ENCODE measurements at regions not wholly inside any gene's neighbourhood (a gene's known extent, or its start where the extent isn't known, plus 50 kb on each side); places are given as distances from the start of the nearest gene placed in this dataset.

DNA sequence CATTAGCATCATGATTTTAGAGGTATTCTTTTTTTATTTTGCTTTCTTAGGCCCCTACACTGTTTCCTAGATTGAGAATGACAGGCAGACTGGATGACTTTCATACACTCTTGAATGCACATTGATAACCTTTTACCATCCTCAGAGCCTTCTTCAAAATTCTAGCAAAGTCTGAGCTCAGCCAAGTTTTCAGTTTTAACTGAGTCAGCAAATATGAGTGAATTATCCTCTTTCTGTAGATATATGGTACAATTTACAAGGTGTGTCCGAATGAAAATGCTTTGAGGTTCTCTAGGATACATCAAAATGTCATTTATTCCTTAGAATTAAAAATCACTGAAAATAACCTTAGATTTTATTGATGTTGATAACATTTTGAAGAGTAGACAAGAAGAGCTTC lies 1038.2 kb upstream of the POU3F3 start:
- CTCF ChIA-PET = no interaction called here
- DNase-seq (ENCODE audit: low spot score) = no peak
- no peak overlapping the region for H3K27ac ChIP-seq
- POLR2A ChIA-PET (ENCODE audit: low non-redundant PET) = no interaction called here
- TF ChIP-seq CTCF (conservative IDR thresholded peaks at IDR 0.05; ENCODE audit: low read depth) = no peak

DNA sequence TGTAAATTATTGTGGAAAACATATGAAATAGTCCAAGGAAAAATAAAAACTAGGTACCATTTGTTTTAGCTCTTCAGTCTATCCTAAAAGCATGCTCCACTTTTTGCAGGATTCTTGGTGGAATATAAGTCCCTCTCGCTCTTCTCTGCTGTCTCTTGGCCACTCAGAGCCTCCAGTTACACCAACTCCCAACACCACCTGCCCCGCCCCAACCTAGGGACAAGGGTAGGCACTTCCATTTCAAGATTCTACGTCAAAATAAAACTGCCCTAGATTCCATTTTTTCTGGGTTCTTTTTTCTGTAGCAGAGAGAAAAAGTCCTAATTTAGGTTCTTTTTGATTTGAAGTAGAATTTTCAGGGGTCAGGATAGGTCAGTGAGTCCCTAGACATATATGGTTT lies 1036.2 kb upstream of the POU3F3 start:
- POLR2A ChIA-PET (ENCODE audit: low non-redundant PET) = no interaction called here
- CTCF ChIA-PET = no interaction called here
- DNase-seq (ENCODE audit: low spot score) = no peak
- H3K27ac ChIP-seq = no peak overlapping the region
- TF ChIP-seq CTCF (conservative IDR thresholded peaks at IDR 0.05; ENCODE audit: low read depth) = no peak

DNA sequence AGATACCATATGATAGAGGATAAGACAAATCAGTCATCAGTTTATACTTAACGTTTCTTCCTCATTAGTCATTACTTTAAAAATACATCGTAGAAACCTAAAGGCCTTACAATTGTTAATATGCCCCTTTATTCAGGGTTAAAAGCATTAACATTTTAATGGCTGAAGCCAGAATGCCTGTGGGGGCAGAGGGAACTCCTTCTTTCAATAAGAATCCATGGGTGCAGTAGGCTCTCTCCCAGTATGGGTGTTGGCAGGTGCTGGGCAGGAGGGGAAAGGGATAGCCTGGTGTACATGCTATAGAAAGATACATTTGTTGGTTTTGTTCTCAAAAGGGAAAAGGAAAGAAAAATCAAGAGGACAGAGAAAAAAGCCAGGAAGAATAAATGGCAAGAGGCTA lies 1035.7 kb upstream of the POU3F3 start:
- TF ChIP-seq CTCF (conservative IDR thresholded peaks at IDR 0.05; ENCODE audit: low read depth) = no peak
- no peak overlapping the region for H3K27ac ChIP-seq
- ChIA-PET CTCF (no interaction called here), POLR2A (ENCODE audit: low non-redundant PET) (no interaction called here)
- DNase-seq (ENCODE audit: low spot score) = no peak

- ChIA-PET CTCF (interaction anchor here (0.6 kb wide), 1 partner anchor 1698 kb away, joined by 7 read pairs; no protein-coding TSS in a partner anchor), POLR2A (ENCODE audit: low non-redundant PET) (no interaction called here)
- H3K27ac ChIP-seq = no peak overlapping the region
- DNase-seq (ENCODE audit: low spot score) = no peak
- TF ChIP-seq CTCF (conservative IDR thresholded peaks at IDR 0.05; ENCODE audit: low read depth) = no peak
Observed at GRCh38 chr2:103819599-103819998, 1034.3 kb upstream of the POU3F3 start.

- CTCF ChIA-PET = no interaction called here
- peak; percentile 30 for DNase-seq (ENCODE audit: low spot score)
- POLR2A ChIA-PET (ENCODE audit: low non-redundant PET) = no interaction called here
- no peak overlapping the region for H3K27ac ChIP-seq
- no peak for TF ChIP-seq CTCF (conservative IDR thresholded peaks at IDR 0.05; ENCODE audit: low read depth)
Observed at GRCh38 chr2:103823847-103824246, 1030.1 kb upstream of the POU3F3 start.

DNA sequence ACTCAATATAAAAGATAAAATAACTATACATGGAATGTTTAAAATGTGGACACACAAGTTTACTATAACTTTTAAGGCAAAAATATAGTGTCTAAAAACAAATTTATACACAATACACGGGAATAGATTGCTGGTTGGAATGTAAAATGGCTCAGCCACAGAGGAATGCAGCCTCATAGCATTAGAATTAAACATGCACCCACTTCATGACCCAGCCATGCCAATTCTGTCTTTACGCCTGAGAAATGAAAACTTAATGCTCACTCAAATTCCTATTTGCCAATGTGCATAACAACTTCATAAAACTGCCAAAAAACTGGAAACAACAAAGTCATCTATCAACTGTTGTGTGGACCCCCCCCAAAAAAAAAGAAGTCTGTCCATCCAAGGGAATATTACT lies 1006.6 kb upstream of the POU3F3 start:
- ChIA-PET POLR2A (ENCODE audit: low non-redundant PET) (no interaction called here), CTCF (interaction anchor here (0.7 kb wide), 1 partner anchor 232 kb away, joined by 4 read pairs; no protein-coding TSS in a partner anchor)
- H3K27ac ChIP-seq = no peak overlapping the region
- DNase-seq (ENCODE audit: low spot score) = no peak
- no peak for TF ChIP-seq CTCF (conservative IDR thresholded peaks at IDR 0.05; ENCODE audit: low read depth)

DNA sequence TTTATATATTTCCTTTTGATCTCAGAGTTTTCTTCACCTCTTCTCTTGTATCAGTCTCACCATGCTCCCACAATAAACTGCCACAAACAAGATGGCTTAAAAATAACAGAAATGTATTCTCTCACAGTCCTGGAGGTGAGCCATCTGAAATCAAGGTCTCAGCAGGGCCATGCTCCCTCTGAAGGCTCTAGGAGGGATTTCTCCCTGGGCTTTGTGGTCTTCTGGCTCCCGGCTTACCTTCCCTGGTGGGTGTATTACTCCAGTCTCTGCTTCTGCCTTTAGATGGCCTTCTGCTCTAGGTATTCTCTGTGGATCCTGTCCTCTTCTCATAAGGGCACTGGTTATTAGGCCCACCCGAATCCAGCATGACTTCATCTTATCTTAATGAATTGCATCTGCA lies 994.7 kb upstream of the POU3F3 start:
- POLR2A ChIA-PET (ENCODE audit: low non-redundant PET) = no interaction called here
- no peak for DNase-seq (ENCODE audit: low spot score)
- CTCF ChIA-PET = no interaction called here
- H3K27ac ChIP-seq = no peak overlapping the region
- no peak for TF ChIP-seq CTCF (conservative IDR thresholded peaks at IDR 0.05; ENCODE audit: low read depth)

Data from RWPE1 (cell line).